Activated naive CD8-positive, alpha-beta T cell treated with anti-CD3 and anti-CD28 coated beads, Interleukin-2, amount 10 ng/mL, durations not matched to agents 7 days and 5 days (primary cell): ENCODE measurements at regions not wholly inside any gene's neighbourhood (a gene's known extent, or its start where the extent isn't known, plus 50 kb on each side); places are given as distances from the start of the nearest gene placed in this dataset.

Source experiments
- ATAC-seq: fragments of 150-1000 bp; cut with Tn5 transposase; one replicate; pipeline ENCODE4 v1.10.0; 2021; ENCODE audit warnings: low read depth, moderate library complexity
- POLR2A ChIA-PET: fragments of 350-600 bp; sonication (Branson Sonifier 250); formaldehyde crosslinking; loops from one replicate; lab custom pipeline; 2021; ENCODE audit warnings: antibody characterized with exemption; lab: Charles Lee
- DNase-seq: peaks from one replicate; pipeline ENCODE4 v3.0.0; 2021
- H3K27ac Mint-ChIP-seq: one replicate; pipeline ENCODE4 v1.8.0; 2022; ENCODE audit warnings: mild to moderate bottlenecking, mixed read lengths
- H3K27me3 Mint-ChIP-seq: one replicate; pipeline ENCODE4 v1.8.0; 2022; ENCODE audit warnings: mild to moderate bottlenecking, moderate library complexity, mixed read lengths
- H3K36me3 Mint-ChIP-seq: one replicate; pipeline ENCODE4 v1.8.0; 2021; ENCODE audit warnings: mild to moderate bottlenecking, mixed read lengths
- H3K4me1 Mint-ChIP-seq: one replicate; pipeline ENCODE4 v1.8.0; 2021; ENCODE audit warnings: mixed read lengths
- H3K4me3 Mint-ChIP-seq: one replicate; pipeline ENCODE4 v1.8.0; 2022; ENCODE audit warnings: mild to moderate bottlenecking, moderate library complexity, mixed read lengths
- H3K9me3 Mint-ChIP-seq: one replicate; pipeline ENCODE4 v1.8.0; 2021; ENCODE audit warnings: mixed read lengths

DNA sequence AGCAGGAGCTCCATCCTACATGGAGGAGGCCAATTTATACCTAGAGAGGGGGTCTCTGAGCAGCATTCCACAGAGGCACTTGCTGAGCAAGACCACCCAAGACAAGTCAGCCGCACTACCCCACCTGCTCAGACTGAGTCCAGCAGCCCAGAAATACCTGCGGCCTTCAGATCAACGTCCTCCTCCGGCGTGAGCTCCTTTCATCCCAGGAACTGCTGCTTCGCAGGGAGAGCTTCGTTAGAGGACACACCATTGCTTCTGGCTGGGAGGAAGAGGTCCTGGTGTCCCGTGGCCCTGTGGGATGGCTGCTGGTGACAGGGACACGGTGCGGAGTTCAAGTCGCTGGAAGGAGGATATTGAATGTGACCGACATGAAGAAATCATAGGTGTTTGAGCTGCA, 216.9 kb upstream of the PPP2R2D start:
- H3K4me1 Mint-ChIP-seq = no peaks in the 10 kb centered on the region
- H3K36me3 Mint-ChIP-seq = no peaks in the 10 kb centered on the region
- H3K27me3 Mint-ChIP-seq = no peaks in the 10 kb centered on the region
- H3K27ac Mint-ChIP-seq = no peak overlapping the region
- ATAC-seq (no peak), DNase-seq (no peak)
- no peak overlapping the region for H3K4me3 Mint-ChIP-seq
- no peaks in the 10 kb centered on the region for H3K9me3 Mint-ChIP-seq
- POLR2A ChIA-PET = no interaction called here

DNA sequence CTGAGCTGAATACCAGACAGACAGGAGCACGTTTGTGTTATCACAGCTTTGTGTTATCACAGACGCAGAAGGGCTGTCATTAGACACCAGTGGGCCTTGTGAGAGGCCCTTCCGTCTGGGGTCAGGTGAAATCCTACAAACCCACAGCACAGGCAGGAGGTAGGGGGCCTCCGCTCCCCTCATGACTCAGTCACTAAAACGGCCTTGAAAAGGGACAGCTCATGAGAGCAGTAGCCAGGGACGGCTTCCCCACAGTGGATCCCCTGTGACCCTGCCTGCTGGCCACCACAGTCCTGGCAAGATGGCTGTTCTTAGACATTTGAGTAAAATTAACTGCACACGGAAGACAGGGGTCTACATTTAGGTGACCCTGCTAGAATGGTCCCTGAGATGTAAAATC, 215.8 kb upstream of the PPP2R2D start:
- Mint-ChIP-seq H3K9me3 (no peaks in the 10 kb centered on the region), H3K4me1 (no peaks in the 10 kb centered on the region), H3K27me3 (no peaks in the 10 kb centered on the region), H3K27ac (no peak overlapping the region), H3K4me3 (no peak overlapping the region), H3K36me3 (no peaks in the 10 kb centered on the region)
- ATAC-seq = no peak
- no peak for DNase-seq
- POLR2A ChIA-PET = no interaction called here

DNA sequence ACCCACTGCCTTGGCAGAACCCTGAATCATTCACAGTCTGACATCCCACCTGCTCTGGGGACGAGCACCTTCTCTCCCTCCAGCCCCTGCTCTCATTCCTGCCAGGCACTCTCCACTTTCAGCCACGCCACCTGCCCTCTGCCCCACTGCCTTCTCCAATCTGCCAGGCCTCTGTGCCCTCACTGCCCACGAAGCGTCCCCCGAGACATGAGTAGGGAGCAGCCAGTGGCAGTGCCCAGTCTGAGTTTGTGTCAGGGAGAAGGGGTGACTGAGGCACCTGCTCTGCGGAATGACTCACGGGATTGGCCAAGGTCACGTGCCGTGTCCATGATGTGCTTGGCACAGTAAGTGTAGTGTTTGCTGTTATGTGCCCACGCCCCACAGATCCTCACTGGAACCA, 215.2 kb upstream of the PPP2R2D start:
- H3K9me3 Mint-ChIP-seq = peaks cover 2% of the 10 kb centered on the region

DNA sequence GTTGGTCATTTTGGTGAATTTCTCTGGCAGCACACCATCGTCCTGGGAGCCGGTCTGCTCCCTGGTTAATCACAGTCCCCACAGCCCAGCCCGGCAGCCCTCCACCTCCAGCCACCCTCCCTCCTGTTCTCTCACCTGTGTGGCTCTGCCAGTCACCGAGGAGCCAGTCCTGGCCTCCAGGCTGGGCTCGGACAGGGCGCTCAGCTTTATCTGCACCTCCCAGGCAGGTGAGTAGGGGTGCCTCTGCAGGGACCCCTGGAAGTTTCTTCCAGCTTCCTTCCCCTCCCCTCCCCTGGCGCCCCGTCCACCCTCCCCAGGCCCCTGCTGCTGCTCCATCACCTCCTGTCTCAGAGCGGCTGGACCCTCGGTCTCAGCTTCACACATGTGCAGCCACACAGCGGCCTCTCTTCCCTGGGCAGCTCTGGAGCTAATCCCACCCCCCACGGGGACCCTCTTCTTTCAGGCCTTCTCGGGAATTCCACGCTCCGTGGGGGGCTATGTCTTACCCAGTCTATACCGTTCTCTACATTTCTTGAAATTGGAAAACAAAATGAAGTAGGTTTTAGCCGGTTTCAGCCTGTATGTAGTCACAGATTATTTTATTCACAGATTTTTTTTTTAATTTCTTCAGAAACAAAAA, 213.9 kb upstream of the PPP2R2D start:
- H3K4me3 Mint-ChIP-seq = no peak overlapping the region
- H3K9me3 Mint-ChIP-seq = peaks cover 2% of the 10 kb centered on the region
- H3K4me1 Mint-ChIP-seq = no peaks in the 10 kb centered on the region
- POLR2A ChIA-PET = no interaction called here
- H3K27me3 Mint-ChIP-seq = no peaks in the 10 kb centered on the region
- no peak overlapping the region for H3K27ac Mint-ChIP-seq
- H3K36me3 Mint-ChIP-seq = no peaks in the 10 kb centered on the region
- DNase-seq (no peak), ATAC-seq (no peak)

More for the DNA sequence above, 215.2 kb upstream of the PPP2R2D start:
- Mint-ChIP-seq H3K4me3 (no peak overlapping the region), H3K36me3 (no peaks in the 10 kb centered on the region), H3K27me3 (no peaks in the 10 kb centered on the region), H3K4me1 (no peaks in the 10 kb centered on the region), H3K27ac (no peak overlapping the region)
- POLR2A ChIA-PET = no interaction called here
- ATAC-seq (no peak), DNase-seq (no peak)

DNA sequence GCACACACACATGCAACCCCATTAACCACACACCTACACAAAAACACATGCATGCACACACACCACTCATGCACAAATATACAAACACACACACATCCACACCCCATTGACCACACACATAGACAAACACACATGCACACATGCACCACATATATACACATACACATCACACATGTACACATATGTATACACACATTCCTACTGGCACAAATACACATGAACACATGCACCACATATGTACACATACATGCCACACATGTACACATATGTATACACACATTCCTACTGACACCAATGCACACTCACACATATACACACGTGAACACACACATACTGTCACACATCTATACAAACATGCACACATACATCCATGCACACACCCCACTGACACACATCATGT, 212.5 kb upstream of the PPP2R2D start:
- no peak overlapping the region for H3K4me3 Mint-ChIP-seq
- H3K27me3 Mint-ChIP-seq = no peaks in the 10 kb centered on the region
- H3K27ac Mint-ChIP-seq = no peak overlapping the region
- no peak for DNase-seq
- H3K36me3 Mint-ChIP-seq = no peaks in the 10 kb centered on the region
- no peak for ATAC-seq
- H3K4me1 Mint-ChIP-seq = no peaks in the 10 kb centered on the region
- peaks cover 2% of the 10 kb centered on the region for H3K9me3 Mint-ChIP-seq
- POLR2A ChIA-PET = no interaction called here

DNA sequence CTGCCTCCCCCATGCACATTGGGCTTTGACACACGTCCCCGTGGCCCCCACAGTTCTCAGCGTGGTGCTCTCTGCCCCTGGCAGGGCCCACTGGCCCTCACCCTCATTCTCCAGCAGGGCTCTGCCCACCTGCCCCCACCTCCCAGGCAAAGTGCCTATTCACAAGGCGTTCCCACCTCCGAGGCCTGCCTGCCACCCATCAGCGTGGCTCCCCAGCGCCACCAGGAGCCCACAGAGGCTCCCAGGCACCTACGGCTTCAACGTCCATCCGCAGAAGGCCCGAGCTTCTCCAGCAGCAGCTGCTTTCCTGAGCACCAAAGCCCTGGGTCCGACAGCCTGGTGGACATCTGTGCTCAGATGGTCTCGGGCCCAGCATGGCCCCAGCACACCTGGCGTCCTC, 211.8 kb upstream of the PPP2R2D start:
- POLR2A ChIA-PET = no interaction called here
- DNase-seq (no peak), ATAC-seq (no peak)
- Mint-ChIP-seq H3K4me1 (no peaks in the 10 kb centered on the region), H3K4me3 (no peak overlapping the region), H3K27ac (no peak overlapping the region), H3K36me3 (no peaks in the 10 kb centered on the region), H3K27me3 (no peaks in the 10 kb centered on the region), H3K9me3 (peaks cover 2% of the 10 kb centered on the region)

DNA sequence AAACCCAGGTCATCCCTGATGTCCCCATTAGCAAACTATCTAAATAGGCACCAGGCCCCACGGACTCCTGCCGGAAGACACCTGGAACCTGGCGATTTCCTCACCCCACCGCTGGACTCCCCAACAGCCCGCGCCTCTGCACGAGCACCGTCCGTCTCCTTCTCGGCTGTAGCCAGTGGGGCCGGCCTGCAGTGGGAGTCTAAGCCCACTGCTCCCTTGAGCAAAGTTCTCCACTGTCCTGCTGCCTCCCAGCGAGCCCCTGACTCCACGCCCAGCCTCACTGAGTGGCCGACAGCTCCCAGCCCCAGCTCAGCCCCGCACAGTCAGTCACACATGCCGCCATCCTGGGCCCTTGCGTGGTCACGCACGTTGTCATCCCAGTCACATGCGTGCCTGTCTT, 211.3 kb upstream of the PPP2R2D start:
- H3K27ac Mint-ChIP-seq = no peak overlapping the region
- peaks cover 2% of the 10 kb centered on the region for H3K9me3 Mint-ChIP-seq
- H3K4me1 Mint-ChIP-seq = no peaks in the 10 kb centered on the region
- ATAC-seq = no peak
- no peaks in the 10 kb centered on the region for H3K36me3 Mint-ChIP-seq
- POLR2A ChIA-PET = no interaction called here
- no peak overlapping the region for H3K4me3 Mint-ChIP-seq
- no peaks in the 10 kb centered on the region for H3K27me3 Mint-ChIP-seq
- DNase-seq = no peak

DNA sequence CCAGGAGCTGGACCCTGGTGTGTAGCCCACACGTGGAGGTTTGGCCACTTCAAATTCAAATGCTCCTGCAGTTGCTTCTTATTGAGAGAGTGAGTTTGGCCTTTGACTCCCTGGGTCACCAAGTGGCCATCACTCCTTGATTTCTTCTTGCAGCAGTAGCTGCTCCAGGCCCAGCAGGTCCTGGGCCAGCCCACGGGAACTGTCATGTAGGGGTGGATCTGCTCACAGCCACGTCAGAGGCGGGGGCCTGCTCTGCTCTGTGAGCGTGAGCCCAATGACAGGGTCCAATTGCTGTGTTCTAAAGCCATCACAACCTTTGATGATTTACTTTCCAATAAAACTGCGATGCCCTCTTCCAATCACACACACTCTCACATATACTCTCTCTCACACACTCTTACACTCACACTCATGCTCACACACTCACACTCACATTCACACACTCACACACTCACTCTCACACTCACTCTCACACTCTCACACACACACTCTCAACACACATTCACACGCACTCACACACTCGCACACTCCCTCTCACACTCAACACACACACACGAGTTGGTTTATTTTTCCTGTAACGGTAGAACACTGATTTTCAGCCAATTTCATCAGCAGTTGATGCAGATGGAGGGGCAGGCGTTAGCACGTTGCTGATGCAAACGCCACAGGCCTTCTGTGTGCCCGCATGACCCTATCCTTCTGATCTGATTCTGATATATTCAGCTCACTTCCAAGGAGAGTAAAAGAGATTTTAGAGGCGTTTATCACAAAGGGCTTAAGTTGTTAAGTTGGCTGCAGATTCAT, 210.7 kb upstream of the PPP2R2D start:
- Mint-ChIP-seq H3K36me3 (no peaks in the 10 kb centered on the region), H3K4me3 (no peak overlapping the region), H3K27ac (no peak overlapping the region), H3K9me3 (peaks cover 2% of the 10 kb centered on the region), H3K4me1 (no peaks in the 10 kb centered on the region), H3K27me3 (no peaks in the 10 kb centered on the region)
- POLR2A ChIA-PET = no interaction called here
- DNase-seq (no peak), ATAC-seq (no peak)

DNA sequence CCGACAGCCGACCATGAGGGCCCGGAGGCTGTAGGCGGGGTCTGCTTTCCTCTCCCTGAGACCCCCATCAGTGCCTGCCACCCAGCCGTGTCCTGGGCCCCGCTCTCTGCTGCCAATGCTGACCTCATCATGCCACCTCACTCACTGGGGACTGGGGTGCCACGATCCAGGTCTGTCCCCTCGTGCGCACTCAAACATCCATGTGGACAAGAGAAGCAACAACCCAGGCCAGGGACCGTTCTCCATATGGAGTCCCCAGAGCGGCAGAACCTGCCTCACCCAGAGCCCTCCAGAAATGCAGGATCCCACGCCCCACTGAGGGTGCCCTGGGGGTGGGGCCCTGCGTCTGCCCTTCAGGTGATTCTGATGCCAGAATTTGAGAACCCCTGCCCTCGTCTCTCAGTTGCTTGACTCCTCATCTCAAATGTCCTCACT, 210.0 kb upstream of the PPP2R2D start:
- Mint-ChIP-seq H3K27ac (no peak overlapping the region), H3K27me3 (no peaks in the 10 kb centered on the region), H3K4me1 (no peaks in the 10 kb centered on the region), H3K9me3 (peaks cover 2% of the 10 kb centered on the region), H3K4me3 (no peak overlapping the region), H3K36me3 (no peaks in the 10 kb centered on the region)
- DNase-seq = no peak
- ATAC-seq = no peak
- POLR2A ChIA-PET = no interaction called here

DNA sequence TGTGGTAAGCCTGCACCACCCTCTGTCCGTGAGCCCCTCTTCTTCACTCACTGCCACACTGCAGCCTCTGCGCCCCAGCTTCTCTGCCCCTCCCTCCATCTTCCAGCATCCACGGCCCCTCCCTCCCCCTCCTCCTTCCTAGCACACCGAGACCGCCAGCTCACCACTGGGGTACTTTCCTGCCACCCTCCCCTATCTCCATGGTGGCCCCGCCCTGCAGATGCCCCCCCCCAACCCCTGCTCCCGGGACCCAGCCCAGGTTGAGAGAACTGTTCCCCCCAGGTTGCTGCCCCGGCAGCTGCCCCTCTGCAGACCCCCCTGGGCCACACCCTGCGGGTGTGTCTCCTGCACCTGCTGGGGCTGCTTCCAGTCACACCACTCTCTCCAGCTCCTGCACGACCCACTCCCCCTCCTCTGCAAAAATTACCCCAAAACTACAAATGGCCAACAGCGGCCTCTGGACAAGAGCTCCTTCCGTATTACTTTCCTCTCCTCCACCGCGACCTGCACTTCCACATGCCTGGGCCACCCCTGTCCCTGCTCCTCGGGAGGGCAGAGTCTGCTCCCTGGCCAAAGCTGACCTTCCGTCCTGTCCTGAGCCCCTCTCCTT, 209.2 kb upstream of the PPP2R2D start:
- peaks cover 2% of the 10 kb centered on the region for H3K9me3 Mint-ChIP-seq

DNA sequence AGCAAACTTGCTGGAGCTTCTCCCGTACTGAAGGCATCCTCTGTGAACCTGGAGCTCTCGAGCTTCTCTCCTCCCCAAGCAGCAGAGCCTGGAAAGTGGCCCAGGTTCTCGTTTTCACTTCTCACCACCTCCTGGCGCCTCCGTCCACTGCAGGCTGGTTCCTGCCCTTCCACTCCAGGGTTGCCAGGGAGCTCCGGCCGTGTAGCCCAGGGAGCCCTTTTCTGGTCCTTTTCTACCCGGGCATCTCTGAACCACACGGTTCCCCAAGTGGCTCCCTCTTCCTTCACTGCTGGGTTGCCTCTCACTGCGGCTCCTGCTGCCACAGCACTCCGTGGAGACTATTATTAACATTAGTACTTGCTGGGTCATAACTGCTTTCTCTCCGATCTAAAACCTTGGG, 208.6 kb upstream of the PPP2R2D start:
- no peak for DNase-seq
- no peaks in the 10 kb centered on the region for H3K36me3 Mint-ChIP-seq
- no peak overlapping the region for H3K27ac Mint-ChIP-seq
- H3K27me3 Mint-ChIP-seq = no peaks in the 10 kb centered on the region
- POLR2A ChIA-PET = no interaction called here
- no peaks in the 10 kb centered on the region for H3K4me1 Mint-ChIP-seq
- H3K4me3 Mint-ChIP-seq = no peak overlapping the region
- no peak for ATAC-seq
- peaks cover 2% of the 10 kb centered on the region for H3K9me3 Mint-ChIP-seq

More for the DNA sequence above, 209.2 kb upstream of the PPP2R2D start:
- POLR2A ChIA-PET = no interaction called here
- Mint-ChIP-seq H3K27ac (no peak overlapping the region), H3K4me3 (no peak overlapping the region), H3K27me3 (no peaks in the 10 kb centered on the region), H3K4me1 (no peaks in the 10 kb centered on the region), H3K36me3 (no peaks in the 10 kb centered on the region)
- DNase-seq (no peak), ATAC-seq (no peak)

DNA sequence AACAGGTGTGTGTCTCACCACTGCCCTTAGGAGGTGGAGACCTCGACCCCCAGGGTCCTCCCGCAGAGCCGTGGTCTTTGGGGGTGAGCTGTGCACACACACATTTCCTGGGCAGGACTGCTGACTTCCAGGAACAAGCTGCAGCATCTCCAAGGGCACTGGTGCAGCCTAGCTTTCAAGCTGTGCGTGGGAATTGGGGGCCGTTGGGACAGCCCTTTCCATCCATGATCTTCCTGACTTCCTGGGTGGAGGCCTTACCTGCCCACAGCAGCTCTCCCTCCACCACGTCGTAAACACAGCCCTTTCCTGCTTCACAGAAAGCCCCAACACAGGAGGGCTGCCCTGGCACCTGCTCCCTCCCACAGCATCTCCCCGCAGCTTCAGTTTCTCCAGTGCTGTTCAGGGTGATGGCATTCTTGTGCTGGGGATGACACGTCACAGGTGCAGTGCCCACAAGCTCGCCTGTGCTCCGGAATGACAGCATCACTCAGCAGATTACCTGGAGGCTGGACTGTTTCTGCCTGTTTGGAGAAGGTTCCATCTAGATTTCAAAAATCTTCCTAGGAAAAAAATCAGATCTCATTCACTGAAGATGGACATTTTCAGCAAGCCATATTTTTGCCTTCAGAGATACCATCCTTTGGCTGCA, 208.0 kb upstream of the PPP2R2D start:
- Mint-ChIP-seq H3K27me3 (no peaks in the 10 kb centered on the region), H3K4me3 (no peak overlapping the region), H3K27ac (no peak overlapping the region), H3K9me3 (peaks cover 2% of the 10 kb centered on the region), H3K36me3 (no peaks in the 10 kb centered on the region), H3K4me1 (no peaks in the 10 kb centered on the region)
- ATAC-seq (no peak), DNase-seq (no peak)
- POLR2A ChIA-PET = no interaction called here

DNA sequence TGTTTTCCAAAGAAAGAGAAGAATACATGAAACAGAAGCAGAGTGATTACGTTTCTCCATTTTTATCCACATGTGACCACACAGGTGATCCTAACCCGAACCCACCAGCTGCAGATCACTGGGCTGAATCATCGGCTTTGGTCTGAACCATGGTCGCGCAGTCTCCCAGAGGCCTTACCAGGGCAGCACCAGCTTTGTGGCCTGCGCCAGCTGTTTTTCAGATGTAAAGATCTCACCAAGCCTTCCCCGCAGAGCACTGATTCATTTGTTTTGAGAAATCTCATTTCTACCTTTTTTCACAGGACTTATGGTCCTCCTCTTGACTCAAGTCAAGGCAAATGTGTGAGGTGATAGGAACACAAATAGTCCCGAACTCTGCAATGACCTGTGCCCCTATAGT, 207.0 kb upstream of the PPP2R2D start:
- Mint-ChIP-seq H3K4me1 (no peaks in the 10 kb centered on the region), H3K9me3 (peaks cover 2% of the 10 kb centered on the region), H3K36me3 (no peaks in the 10 kb centered on the region), H3K27ac (no peak overlapping the region), H3K4me3 (no peak overlapping the region), H3K27me3 (no peaks in the 10 kb centered on the region)
- no peak for ATAC-seq
- POLR2A ChIA-PET = no interaction called here
- no peak for DNase-seq
